ENCODE measurements at regions not wholly inside any gene's neighbourhood (a gene's known extent, or its start where the extent isn't known, plus 50 kb on each side); places are given as distances from the start of the nearest gene placed in this dataset.

- Histone ChIP-seq H3K9me3 (ENCODE audit: control insufficient read depth, insufficient read depth, low read depth, low read length) (peaks cover 6% of the 10 kb centered on the region; the same call in 1 of the 2 replicates), H3K4me3 (ENCODE audit: low read depth in 2 of 2, low read length in 2 of 2) (no peak overlapping the region), H3K4me1 (ENCODE audit: control insufficient read depth, insufficient read depth, low read length) (peaks cover 5% of the 10 kb centered on the region), H3K27me3 (ENCODE audit: control insufficient read depth, insufficient read depth, low read length) (no peaks in the 10 kb centered on the region), H3K27ac (ENCODE audit: low read length) (no peak overlapping the region), H3K36me3 (ENCODE audit: control insufficient read depth, insufficient read depth, low read length) (no peaks in the 10 kb centered on the region)
- BruUV-seq (replicated peaks), result no TSS peak
- TF ChIP-seq POLR2AphosphoS5 (IDR thresholded peaks at IDR 0.05; ENCODE audit: low read depth, low read length), result no peak
- TF ChIP-seq REST (IDR thresholded peaks at IDR 0.05; ENCODE audit: insufficient read depth in 1 of 2, low read depth in 2 of 2, low read length in 1 of 2), result no peak
- no peak for TF ChIP-seq CTCF (IDR thresholded peaks at IDR 0.05)
- TF ChIP-seq TCF7L2 (IDR thresholded peaks at IDR 0.05; ENCODE audit: low read depth, low read length), result no peak
- no peak for TF ChIP-seq SIN3A (IDR thresholded peaks at IDR 0.05; ENCODE audit: borderline replicate concordance, insufficient read depth, low read depth, low read length)
- ATAC-seq (no peak), DNase-seq (ENCODE audit: low read depth, low spot score) (no peak)
- intact Hi-C loops (cut with micrococcal nuclease; ENCODE audit: unreplicated experiment) (no loop called here), in situ Hi-C loops (cut with HindIII; ENCODE audit: low pct_unique_long_range_greater_than_20kb, low sequenced_read_pairs) (no loop called here)
- ChIA-PET POLR2A (no interaction called here), CTCF (no interaction called here)
Observed at GRCh38 chr20:52084727-52085126, 106.9 kb downstream of the ZFP64 start.

- Histone ChIP-seq H3K4me1 (ENCODE audit: control insufficient read depth, insufficient read depth, low read length) (peaks cover 5% of the 10 kb centered on the region), H3K27ac (ENCODE audit: low read length) (peak overlapping the region; percentile 61), H3K9me3 (ENCODE audit: control insufficient read depth, insufficient read depth, low read depth, low read length) (peaks cover 6% of the 10 kb centered on the region; the same call in 1 of the 2 replicates), H3K4me3 (ENCODE audit: low read depth in 2 of 2, low read length in 2 of 2) (no peak overlapping the region), H3K36me3 (ENCODE audit: control insufficient read depth, insufficient read depth, low read length) (no peaks in the 10 kb centered on the region), H3K27me3 (ENCODE audit: control insufficient read depth, insufficient read depth, low read length) (no peaks in the 10 kb centered on the region)
- DNase-seq (ENCODE audit: low read depth, low spot score) (peak; percentile 32), ATAC-seq (peak; percentile 93)
- no TSS peak for BruUV-seq (replicated peaks)
- CTCF ChIA-PET, result no interaction called here
- POLR2A ChIA-PET, result no interaction called here
- in situ Hi-C loops (cut with HindIII; ENCODE audit: low pct_unique_long_range_greater_than_20kb, low sequenced_read_pairs) (no loop called here), intact Hi-C loops (cut with micrococcal nuclease; ENCODE audit: unreplicated experiment) (loop anchor here (1.0 kb wide), 1 partner anchor 444 kb away; no protein-coding TSS in a partner anchor)
- peak; percentile 79 for TF ChIP-seq CTCF (IDR thresholded peaks at IDR 0.05)
- no peak for TF ChIP-seq REST (IDR thresholded peaks at IDR 0.05; ENCODE audit: insufficient read depth in 1 of 2, low read depth in 2 of 2, low read length in 1 of 2)
Observed at GRCh38 chr20:52083627-52084232, 107.8 kb downstream of the ZFP64 start.
